ENCODE measurements at regions not wholly inside any gene's neighbourhood (a gene's known extent, or its start where the extent isn't known, plus 50 kb on each side); places are given as distances from the start of the nearest gene placed in this dataset.
"Not testable (repeated sequence)": the region's sequence is repeated elsewhere in the genome, so short reads cannot be mapped to it uniquely, and the experiment has no call there.

DNA sequence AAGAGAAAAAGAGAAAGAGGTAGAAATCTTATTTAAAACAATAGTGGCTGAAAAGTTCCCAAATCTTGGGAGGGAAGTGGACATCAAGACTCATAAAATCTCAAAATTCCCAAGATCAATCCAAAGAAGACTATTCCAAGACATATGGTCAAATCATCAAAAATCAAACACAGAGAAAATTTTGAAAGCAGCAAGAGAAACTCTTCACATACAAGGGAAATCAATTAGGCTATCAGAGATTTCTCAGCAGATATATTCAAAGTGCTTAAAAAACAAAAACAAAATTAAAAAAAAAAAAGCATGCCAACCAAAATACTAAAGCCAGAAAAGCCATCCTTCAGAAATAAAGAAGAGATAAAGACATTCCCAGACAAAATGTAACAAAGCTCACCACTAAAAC, 52.6 kb upstream of the RALGPS2 start:
- TF ChIP-seq CTCF (IDR thresholded peaks at IDR 0.05; ENCODE audit: low read depth, low read length) (no peak), POLR2A (IDR thresholded peaks at IDR 0.05; ENCODE audit: extremely low read depth, insufficient read length) (no peak), MYC (IDR thresholded peaks at IDR 0.05; ENCODE audit: low read depth, low read length) (no peak)
- TF ChIP-seq, protein P1, sequence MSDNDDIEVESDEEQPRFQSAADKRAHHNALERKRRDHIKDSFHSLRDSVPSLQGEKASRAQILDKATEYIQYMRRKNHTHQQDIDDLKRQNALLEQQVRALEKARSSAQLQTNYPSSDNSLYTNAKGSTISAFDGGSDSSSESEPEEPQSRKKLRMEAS (IDR thresholded peaks at IDR 0.05; ENCODE audit: low read depth, low read length): no peak
- H3K4me3 ChIP-seq (ENCODE audit: low read depth, low read length): no peak overlapping the region
- DNase-seq (ENCODE audit: low read depth): no peak

- not testable (repeated sequence) for DNase-seq (ENCODE audit: low read depth); H3K4me3 ChIP-seq (ENCODE audit: low read depth, low read length)
Measured at GRCh38 chr1:178674559-178674958, 50.5 kb upstream of the RALGPS2 start.

Data from NB4 (cell line).